GM12878 (cell line): ENCODE measurements at regions not wholly inside any gene's neighbourhood (a gene's known extent, or its start where the extent isn't known, plus 50 kb on each side); places are given as distances from the start of the nearest gene placed in this dataset.

Source experiments
- ATAC-seq: fragments of 200-7000 bp; cut with Tn5 transposase; 3 replicates; pipeline ENCODE4 v1.9.1; 2020; ENCODE audit warnings: mild to moderate bottlenecking, moderate library complexity
- BruUV-seq: library from RNA; stranded (reverse); fragments of 400-500 nt; replicated peaks from 2 replicates; lab custom pipeline; 2021; lab: Mats Ljungman, UMichigan
- CTCF ChIA-PET: fragments of 300-600 bp; sonication (Branson Sonifier 250); formaldehyde crosslinking; extraction: SDS; loops from one replicate; lab custom pipeline; 2021; ENCODE audit warnings: inconsistent platforms; lab: Yijun Ruan, JAX
- POLR2A ChIA-PET: fragments of 350-600 bp; formaldehyde crosslinking; extraction: SDS; loops from one replicate; lab custom pipeline; 2021; ENCODE audit warnings: inconsistent platforms; lab: Charles Lee
- RAD21 ChIA-PET: fragments of 300-600 bp; sonication (Branson Sonifier 250); formaldehyde crosslinking; loops from one replicate; lab custom pipeline; 2023; ENCODE audit warnings: antibody characterized with exemption; ENCODE audit not compliant: unreplicated experiment; lab: Charles Lee
- SMC1A ChIA-PET: fragments of 300-600 bp; sonication (Branson Sonifier 250); formaldehyde crosslinking; loops from one replicate; lab custom pipeline; 2023; ENCODE audit not compliant: unreplicated experiment, uncharacterized antibody; lab: Charles Lee
- DNase-seq: peaks from one replicate; pipeline ENCODE4 v3.0.0-alpha.2; 2011; ENCODE audit warnings: low read depth, low spot score
- FAIRE-seq: peaks from 3 replicates; lab custom pipeline; 2011; peaks lifted over from hg19 to GRCh38; lab: Jason Lieb, UNC
- H2AFZ ChIP-seq: 2 replicates; pipeline ENCODE4 v1.6.0; 2011; ENCODE audit warnings: low read depth, low read length, control low read depth; ENCODE audit not compliant: control insufficient read depth
- H3K27ac ChIP-seq: 2 replicates; pipeline ENCODE4 v1.5.1; 2011; ENCODE audit warnings: control low read depth; ENCODE audit not compliant: control insufficient read depth, insufficient read depth
- H3K27me3 ChIP-seq, 2 experiments: replicated peaks in 1 of 2; 2 replicates each; pipeline versions ENCODE4 v1.6.0 to v1.6.1; 2011; ENCODE audit warnings: low read length in 1 of 2; ENCODE audit not compliant: control insufficient read depth in 2 of 2, insufficient read depth in 2 of 2
- H3K36me3 ChIP-seq, 2 experiments: 2 replicates each; pipeline ENCODE4 v1.5.1; 2011; ENCODE audit warnings: low read length in 1 of 2; ENCODE audit not compliant: control insufficient read depth in 2 of 2, insufficient read depth in 2 of 2
- H3K4me1 ChIP-seq: 2 replicates; pipeline ENCODE4 v1.6.1; 2011; ENCODE audit warnings: mild to moderate bottlenecking, low read length, moderate library complexity, mixed read lengths; ENCODE audit not compliant: control insufficient read depth, insufficient read depth
- H3K4me2 ChIP-seq: 2 replicates; pipeline ENCODE4 v1.6.0; 2011; ENCODE audit warnings: control low read depth; ENCODE audit not compliant: control insufficient read depth, insufficient read depth
- H3K4me3 ChIP-seq: fragments of 200-600 bp; sonication (generic); 2 replicates; pipeline ENCODE4 v1.5.1; 2016
- H3K79me2 ChIP-seq: 2 replicates; pipeline ENCODE4 v1.6.0; 2011; ENCODE audit warnings: low read length; ENCODE audit not compliant: control insufficient read depth, insufficient read depth
- H3K9ac ChIP-seq: 2 replicates; pipeline ENCODE4 v1.8.0; 2011; ENCODE audit warnings: low read length, control low read depth, mixed read lengths; ENCODE audit not compliant: control insufficient read depth, insufficient read depth
- H3K9me3 ChIP-seq: replicated peaks from 3 replicates; pipeline ENCODE4 v1.5.1; 2011; ENCODE audit warnings: mild to moderate bottlenecking, low read length; ENCODE audit not compliant: control insufficient read depth, insufficient read depth
- H4K20me1 ChIP-seq: 2 replicates; pipeline ENCODE4 v1.6.0; 2011; ENCODE audit not compliant: control insufficient read depth, insufficient read depth
- BCL11A ChIP-seq: IDR thresholded peaks from 2 replicates; pipeline ENCODE4 v1.6.1; 2011; ENCODE audit warnings: low read depth, low read length
- KAT2A ChIP-seq: conservative IDR thresholded peaks from 2 replicates; pipeline ENCODE4 v1.6.1; 2011; ENCODE audit warnings: low read depth, low read length; ENCODE audit not compliant: control insufficient read depth
- RB1 ChIP-seq: fragments of 450-650 bp; formaldehyde crosslinking; IDR thresholded peaks from 2 replicates; pipeline ENCODE4 v1.6.1; 2017; ENCODE audit warnings: mild to moderate bottlenecking, borderline replicate concordance
- SUPT20H ChIP-seq: IDR thresholded peaks from 2 replicates; pipeline ENCODE4 v1.6.1; 2011; ENCODE audit warnings: low read depth, mild to moderate bottlenecking, low read length, moderate library complexity, borderline replicate concordance; ENCODE audit not compliant: control insufficient read depth
- ZBTB40 ChIP-seq: fragments of 450-650 bp; IDR thresholded peaks from 2 replicates; pipeline ENCODE4 v1.6.1; 2016; ENCODE audit warnings: mild to moderate bottlenecking, moderate library complexity, borderline replicate concordance
- WGBS: methylation state at CpG from one replicate; pipeline ENCODE4 v1.1.6; 2016; ENCODE audit warnings: low lambda C conversion rate; ENCODE audit not compliant: insufficient replicate concordance, insufficient coverage; ENCODE audit errors: missing lambda C conversion rate; 5-methylcytosine and 5-hydroxymethylcytosine counted together
- in situ Hi-C: fragments of 300-500 bp; cut with MboI; formaldehyde crosslinking; loops from 9 replicates; pipeline ENCODE4 v1.14.3; 2018; ENCODE audit warnings: mixed read lengths
- intact Hi-C: fragments of 100-400 bp; cut with micrococcal nuclease; formaldehyde crosslinking; loops from one replicate; pipeline ENCODE4 v1.14.2; 2022; ENCODE audit not compliant: unreplicated experiment

- ATAC-seq (no peak), FAIRE-seq (no peak), DNase-seq (no peak)
- intact Hi-C loops: no loop called here
- in situ Hi-C loops: no loop called here
- no peaks in the 10 kb centered on the region for H3K36me3 ChIP-seq
- H3K9ac ChIP-seq: no peak overlapping the region
- CTCF ChIA-PET: interaction anchor here (0.8 kb wide), 1 partner anchor 18 kb away, joined by 3 read pairs; no protein-coding TSS in a partner anchor
- H4K20me1 ChIP-seq: no peaks in the 10 kb centered on the region
- no peak overlapping the region for H3K4me2 ChIP-seq
- no peak overlapping the region for H3K27ac ChIP-seq
- H3K9me3 ChIP-seq: no peaks in the 10 kb centered on the region; the same call in 2 of the 3 replicates
- no peak overlapping the region for H2AFZ ChIP-seq
- TF ChIP-seq BCL11A: no peak
- no peak for TF ChIP-seq SUPT20H
- TF ChIP-seq RB1: no peak
- no peak for TF ChIP-seq KAT2A
- TF ChIP-seq ZBTB40: no peak
- RAD21 ChIA-PET: no interaction called here
- no peak overlapping the region for H3K4me3 ChIP-seq
- no TSS peak for BruUV-seq
- H3K27me3 ChIP-seq: no peaks in the 10 kb centered on the region
- H3K4me1 ChIP-seq: peaks cover 25% of the 10 kb centered on the region
- 50% methylated on average over 19 of the region's 19 CpGs for WGBS
- SMC1A ChIA-PET: interaction anchor here (1.1 kb wide), 1 partner anchor 14 kb away, joined by 4 read pairs; no protein-coding TSS in a partner anchor
- no peaks in the 10 kb centered on the region for H3K79me2 ChIP-seq
- POLR2A ChIA-PET: interaction anchor here (0.7 kb wide), 1 partner anchor 96 kb away, joined by 3 read pairs; no protein-coding TSS in a partner anchor
Measured at GRCh38 chr18:46346896-46347630, 242.9 kb downstream of the HAUS1 start.
